D721Med (cell line): ENCODE measurements at regions not wholly inside any gene's neighbourhood (a gene's known extent, or its start where the extent isn't known, plus 50 kb on each side); places are given as distances from the start of the nearest gene placed in this dataset.
"Not testable (repeated sequence)": the region's sequence is repeated elsewhere in the genome, so short reads cannot be mapped to it uniquely, and the experiment has no call there.

Experiments
- DNase-seq: peaks from one replicate; pipeline ENCODE4 v3.0.0; 2011; ENCODE audit warnings: low spot score; ENCODE audit not compliant: insufficient read length
- FAIRE-seq: peaks from 2 replicates; lab custom pipeline; 2011; peaks lifted over from hg19 to GRCh38; lab: Jason Lieb, UNC
- TF ChIP-seq, protein P1 (sequence below): IDR thresholded peaks from 2 replicates; pipeline ENCODE4 v1.5.1; 2012; ENCODE audit warnings: mild to moderate bottlenecking, control low read depth; ENCODE audit not compliant: insufficient read depth; ENCODE audit errors: missing control alignments

DNA sequence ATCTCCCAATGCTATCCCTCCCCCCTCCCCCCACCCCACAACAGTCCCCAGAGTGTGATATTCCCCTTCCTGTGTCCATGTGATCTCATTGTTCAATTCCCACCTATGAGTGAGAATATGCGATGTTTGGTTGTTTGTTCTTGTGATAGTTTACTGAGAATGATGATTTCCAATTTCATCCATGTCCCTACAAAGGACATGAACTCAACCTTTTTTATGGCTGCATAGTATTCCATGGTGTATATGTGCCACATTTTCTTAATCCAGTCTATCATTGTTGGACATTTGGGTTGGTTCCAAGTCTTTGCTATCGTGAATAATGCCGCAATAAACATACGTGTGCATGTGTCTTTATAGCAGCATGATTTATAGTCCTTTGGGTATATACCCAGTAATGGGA lies 106.1 kb downstream of the FOXD4L6 start:
- DNase-seq, FAIRE-seq: not testable (repeated sequence)

DNA sequence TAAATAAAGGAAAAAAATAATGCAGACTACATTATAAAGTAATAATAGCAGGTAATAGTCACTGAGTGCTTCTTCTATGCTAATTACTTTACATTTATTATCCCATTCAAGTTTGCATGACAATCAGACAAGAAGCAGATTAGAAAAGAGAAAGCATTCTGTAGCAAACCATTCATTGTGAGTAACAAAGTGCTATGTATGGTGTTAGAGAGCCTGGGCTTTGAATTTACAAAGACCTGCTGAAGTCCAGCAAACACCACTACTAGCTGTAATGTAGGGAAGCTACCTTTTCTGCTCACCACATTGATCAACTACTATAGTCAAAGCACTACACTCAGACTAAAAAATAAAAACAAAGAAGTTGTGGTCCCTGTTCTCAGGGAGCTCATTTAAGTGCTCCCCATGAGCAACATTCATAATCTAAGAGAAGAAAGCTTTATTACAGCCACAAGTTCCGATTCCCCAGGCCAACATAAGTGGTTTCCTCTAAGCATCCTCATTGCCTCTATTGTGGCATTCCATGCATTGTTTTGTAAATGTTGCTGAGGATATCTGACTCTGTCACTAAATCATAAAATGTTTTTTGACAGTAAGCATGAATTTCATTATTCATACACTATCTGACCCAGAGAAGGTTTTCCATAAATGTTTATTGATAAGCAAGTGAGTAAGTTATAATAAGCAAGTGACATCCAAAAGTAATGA lies 108.5 kb downstream of the FOXD4L6 start:
- DNase-seq, FAIRE-seq: not testable (repeated sequence)

DNA sequence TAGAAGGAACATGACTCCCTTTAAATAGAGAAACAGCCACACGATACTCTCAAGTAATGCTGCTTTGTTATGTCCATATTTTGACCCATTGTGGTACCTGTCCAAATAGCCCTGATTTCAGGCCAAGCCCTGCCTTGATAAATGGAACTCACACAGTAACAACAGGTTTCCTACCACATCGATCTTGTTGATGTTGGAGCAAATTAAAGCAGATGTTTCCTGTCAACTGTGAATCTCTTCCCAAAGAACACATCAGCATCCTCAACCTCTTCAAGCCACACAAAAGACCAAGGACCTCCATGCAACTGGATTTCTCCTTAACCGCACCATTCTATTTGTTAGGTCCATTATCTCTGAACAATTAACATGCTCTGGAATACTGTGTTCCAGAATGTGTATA lies 109.5 kb downstream of the FOXD4L6 start:
- not testable (repeated sequence) for DNase-seq

DNA sequence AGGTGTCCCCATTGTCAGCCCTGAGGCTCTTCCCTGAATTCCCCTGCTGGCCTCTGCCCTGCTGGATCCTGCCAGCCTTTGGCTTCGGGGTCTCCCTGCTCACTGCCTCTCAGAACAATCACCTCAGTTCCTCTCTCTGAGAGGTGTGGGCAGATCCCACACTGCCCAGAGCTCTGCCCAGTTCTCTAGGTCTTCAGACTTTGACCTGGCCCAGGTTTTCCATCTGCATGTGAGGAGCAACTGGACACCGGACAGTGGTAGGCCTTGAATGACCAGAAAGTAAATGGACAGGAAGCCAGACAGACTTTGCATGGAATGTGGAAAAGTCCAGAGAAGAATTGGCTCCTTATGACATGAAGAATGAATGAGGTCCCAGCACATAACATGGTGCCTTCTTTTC lies 111.8 kb downstream of the FOXD4L6 start:
- not testable (repeated sequence) for FAIRE-seq, DNase-seq

More for the DNA sequence above, 109.5 kb downstream of the FOXD4L6 start:
- FAIRE-seq: not testable (repeated sequence)

DNA sequence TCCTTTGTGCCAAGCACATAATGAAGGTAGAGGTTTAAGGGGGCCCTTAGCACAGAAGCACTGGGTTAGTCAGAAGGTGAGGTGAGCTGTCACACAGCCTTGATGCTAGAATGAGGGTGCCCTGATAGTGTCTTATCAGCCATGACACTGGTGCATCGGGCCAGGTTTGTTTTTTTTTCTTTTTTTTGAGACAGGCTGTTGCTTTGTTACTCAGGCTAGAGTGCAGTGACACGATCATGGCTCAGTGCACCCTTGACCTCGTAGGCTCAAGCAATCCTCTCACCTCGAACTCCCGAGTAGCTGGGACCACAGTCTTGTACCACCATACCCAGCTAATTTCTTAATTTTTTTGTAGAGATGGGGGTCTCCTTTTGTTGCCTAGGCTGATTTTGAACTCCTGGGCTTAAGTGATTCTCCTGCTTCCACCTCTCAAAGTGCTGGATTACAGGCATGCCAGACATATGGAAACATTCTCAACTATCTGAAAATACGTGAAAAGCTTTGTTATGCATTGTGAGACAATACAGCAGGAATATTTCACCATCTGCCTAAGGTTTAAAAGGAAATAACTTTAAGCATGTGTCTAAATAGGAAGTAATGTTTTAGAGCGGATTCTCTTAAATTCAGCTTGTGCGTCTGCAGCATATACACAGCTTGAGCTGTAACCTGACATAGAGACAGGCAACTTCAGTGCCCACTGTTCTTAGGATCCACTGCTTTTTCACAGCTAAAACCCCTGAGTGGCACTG lies 128.4 kb downstream of the FOXD4L6 start:
- not testable (repeated sequence) for FAIRE-seq, DNase-seq

DNA sequence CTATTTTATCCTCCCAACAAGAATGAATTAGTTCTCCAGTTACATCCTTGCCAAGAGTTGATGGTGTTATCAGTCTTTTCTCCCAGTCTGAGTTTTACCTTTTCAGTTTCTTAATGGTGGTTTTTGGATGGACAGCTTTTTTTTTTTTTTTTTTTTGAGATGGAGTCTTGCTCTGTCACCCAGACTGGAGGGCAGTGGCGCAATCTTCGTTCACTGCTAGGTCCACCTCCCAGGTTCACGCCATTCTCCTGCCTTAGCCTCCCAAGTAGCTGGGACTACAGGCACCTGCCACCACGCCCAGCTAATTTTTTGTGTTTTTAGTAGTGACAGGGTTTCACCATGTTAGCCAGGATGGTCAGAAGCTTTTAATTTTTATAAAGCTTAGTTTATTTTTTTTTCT lies 133.0 kb downstream of the FOXD4L6 start:
- DNase-seq, FAIRE-seq: not testable (repeated sequence)

DNA sequence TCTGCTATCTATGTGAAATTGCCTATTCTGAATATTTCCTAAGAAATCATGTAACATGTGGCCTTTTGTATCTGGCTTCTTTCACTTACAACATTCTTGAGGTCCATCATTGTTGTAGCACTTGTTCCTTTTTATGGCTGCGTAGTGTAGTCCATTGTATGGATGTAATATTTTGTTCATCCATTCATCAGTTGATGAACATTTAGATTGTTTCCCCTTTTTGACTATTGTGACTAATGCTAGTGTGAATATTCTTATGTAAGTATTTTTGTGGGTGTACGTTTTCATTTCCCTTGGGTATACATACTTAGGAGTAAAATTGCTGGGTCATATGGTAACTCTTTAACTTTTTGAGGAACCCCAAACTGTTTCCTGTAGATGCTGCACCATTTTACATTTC lies 134.6 kb downstream of the FOXD4L6 start:
- DNase-seq, FAIRE-seq: not testable (repeated sequence)

DNA sequence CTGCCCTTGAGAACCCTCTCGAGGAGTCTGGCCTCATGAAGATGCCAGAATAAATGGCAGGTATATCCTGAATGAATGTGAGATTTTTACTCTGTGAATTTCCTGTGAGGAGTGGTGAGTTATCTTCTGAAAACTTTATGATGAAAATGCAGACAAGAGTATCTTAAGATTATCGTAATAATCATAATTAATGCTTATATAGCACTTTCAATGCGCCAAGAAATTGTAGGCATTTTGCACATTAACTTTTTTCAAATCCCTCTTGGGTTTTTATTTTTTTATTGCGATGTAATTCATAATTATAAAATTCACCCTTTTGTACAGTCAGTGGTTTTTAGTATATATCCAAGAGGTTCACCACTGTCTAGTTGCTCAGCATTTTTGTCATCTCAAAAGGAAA lies 135.1 kb downstream of the FOXD4L6 start:
- not testable (repeated sequence) for FAIRE-seq, DNase-seq

DNA sequence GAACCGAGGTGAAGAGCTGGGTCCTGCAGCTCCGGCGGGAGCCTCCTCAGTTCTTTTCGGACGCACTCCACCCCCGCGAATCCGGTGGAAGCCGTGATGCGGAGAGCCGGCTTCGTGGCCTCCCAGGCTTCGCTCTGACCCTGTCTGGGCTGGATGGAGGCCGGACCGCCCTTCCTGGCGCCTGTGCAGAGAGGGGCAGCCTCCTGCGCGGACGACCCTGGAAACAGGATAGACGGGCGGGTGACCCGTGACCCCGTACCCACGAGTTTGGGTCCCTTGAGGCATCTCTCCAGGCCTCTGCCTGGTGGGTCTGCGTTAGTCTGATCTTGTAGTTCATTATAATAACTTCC lies 136.0 kb downstream of the FOXD4L6 start:
- not testable (repeated sequence) for FAIRE-seq, DNase-seq

DNA sequence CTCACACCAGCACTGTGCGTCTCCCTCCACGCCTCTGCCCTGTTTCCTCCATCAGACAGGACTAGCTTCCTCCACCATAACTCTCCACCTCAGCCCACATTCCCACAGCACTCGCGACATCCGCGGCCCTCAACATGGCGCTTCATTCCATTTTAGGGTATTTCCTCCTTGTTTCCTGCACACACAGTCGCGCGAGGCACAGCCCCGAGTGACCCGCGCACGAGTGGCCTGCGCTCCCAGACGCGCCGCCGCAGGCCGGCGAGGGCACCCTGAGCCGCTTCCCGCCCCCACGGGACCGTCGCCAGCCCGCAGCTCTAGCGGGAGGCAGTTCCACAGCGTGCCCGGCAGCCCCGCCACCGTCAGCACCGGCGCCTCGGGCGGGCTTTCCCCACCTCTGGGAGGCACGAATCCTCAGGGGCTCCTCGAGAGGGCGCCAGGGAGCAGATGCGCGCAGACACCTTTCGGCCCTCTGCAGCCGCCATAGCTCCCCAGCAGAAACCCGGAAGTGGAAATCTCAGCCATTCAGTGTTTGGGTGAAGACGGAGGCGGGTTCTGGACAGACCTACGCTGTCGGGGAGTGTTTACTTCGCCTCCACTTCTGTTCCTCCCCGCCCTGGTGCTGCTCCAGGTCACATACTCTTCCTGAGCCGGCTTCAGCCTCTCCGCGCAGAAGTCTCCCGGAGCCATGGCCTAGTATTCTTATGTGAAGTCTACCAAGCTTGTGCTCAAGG lies 136.6 kb downstream of the FOXD4L6 start:
- TF ChIP-seq, protein P1, sequence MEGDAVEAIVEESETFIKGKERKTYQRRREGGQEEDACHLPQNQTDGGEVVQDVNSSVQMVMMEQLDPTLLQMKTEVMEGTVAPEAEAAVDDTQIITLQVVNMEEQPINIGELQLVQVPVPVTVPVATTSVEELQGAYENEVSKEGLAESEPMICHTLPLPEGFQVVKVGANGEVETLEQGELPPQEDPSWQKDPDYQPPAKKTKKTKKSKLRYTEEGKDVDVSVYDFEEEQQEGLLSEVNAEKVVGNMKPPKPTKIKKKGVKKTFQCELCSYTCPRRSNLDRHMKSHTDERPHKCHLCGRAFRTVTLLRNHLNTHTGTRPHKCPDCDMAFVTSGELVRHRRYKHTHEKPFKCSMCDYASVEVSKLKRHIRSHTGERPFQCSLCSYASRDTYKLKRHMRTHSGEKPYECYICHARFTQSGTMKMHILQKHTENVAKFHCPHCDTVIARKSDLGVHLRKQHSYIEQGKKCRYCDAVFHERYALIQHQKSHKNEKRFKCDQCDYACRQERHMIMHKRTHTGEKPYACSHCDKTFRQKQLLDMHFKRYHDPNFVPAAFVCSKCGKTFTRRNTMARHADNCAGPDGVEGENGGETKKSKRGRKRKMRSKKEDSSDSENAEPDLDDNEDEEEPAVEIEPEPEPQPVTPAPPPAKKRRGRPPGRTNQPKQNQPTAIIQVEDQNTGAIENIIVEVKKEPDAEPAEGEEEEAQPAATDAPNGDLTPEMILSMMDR: peak; percentile 74
- not testable (repeated sequence) for FAIRE-seq
- peak; percentile 23 for DNase-seq

DNA sequence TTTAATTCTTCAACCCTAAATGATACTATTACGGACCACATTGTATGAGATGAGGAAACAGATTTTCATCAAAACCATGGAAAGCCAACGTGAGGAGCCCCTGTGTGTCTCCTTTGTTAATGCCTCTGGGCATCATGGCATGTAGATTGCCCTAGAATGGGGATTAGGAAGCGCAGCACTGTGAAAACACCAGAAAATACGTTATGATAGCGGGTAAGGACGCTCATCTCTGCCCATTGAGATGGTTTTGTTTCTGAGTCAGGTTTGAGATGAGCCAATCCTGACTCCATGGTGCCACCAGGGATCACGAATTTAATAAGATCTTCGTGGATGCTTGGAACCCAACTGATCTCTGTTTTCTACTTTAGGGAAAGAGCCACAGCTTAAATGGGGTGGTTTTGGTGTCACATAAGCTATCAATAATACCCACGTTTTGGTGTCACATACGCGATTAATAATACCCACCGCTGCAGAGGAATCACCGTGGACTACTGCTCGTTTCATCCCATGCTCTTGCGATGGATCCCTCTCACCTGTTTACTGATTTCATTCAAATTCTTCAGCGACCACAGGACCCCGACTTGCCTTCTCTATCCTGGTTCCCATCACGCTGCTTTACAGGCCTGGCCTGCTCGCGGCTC lies 137.3 kb downstream of the FOXD4L6 start:
- DNase-seq, FAIRE-seq: not testable (repeated sequence)

DNA sequence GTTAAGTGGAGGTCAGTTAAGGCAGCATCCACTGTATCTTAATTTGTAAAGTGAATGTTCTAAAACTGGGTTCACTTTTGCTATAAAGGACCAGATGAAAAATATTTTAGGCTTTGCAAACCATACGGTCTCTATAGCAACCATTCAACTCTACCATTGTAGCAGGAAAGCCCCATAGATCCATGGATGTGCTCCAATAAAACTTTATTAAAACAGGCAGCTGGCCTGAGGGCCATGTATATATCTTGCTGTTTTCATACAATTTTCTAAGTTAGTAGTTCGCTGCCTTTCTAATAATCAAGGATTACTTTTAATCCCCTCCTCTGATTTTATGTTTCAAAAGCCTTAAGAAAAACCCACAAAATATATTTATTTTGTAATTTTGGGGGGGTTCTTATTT lies 142.1 kb downstream of the FOXD4L6 start:
- DNase-seq, FAIRE-seq: not testable (repeated sequence)

DNA sequence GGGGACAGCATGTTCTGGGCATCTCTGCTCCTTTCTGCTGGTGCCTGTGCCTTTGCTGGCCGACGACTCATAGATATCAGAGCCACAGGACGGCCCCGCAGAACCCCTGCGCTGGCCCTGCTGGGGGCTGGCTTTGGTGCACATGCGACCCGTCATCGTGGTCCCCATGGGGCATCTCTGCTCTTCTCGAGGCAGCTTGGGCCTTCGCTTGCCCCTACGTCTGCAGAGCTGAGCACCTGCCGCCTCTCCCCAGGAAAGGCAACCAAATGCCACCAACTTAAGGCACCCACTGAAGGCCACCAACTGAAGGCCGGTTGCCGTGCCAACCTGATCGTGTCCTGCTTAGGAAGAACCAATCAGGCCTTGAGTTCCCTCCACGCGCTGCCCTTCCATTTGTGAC lies 153.1 kb downstream of the FOXD4L6 start:
- DNase-seq, FAIRE-seq: not testable (repeated sequence)

DNA sequence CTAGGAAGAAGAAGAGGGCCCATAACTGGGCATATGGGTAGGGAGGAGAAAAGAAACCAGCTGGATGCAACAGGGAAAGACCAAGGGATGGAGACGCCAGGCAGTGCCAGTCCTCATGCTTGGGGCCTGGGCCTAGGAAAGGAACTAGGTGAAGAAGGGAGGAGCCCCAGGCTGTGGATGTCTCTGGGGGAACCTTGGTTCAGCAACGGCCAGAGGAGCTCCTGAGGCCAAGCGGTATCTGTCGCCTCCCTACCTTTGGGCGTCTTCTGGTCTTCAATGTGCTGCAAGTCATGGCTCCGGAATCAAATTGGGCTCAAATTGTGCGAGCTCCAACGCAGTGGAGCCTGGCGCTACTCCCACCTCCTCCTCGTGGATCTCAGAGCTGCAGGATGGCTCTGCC lies 153.6 kb downstream of the FOXD4L6 start:
- not testable (repeated sequence) for DNase-seq, FAIRE-seq

DNA sequence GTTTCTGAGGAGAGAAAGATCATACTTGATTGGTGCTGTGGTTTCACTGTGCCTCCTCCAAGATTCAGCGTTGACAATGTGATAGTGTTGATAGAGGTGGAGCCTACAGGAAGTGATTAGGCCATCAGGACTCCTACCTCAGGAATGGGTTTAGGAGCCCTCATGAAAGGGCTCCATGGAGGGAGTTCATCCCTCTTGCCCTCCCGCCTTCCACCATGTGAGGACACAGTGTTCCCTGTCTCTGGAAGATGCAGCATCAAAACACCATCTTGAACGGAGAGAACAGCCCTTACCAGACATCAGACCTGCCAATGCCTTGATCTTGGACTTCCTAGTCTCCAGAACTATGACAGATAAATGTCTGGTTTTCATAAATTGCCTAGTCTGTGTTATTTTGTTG lies 156.7 kb downstream of the FOXD4L6 start:
- not testable (repeated sequence) for FAIRE-seq, DNase-seq

DNA sequence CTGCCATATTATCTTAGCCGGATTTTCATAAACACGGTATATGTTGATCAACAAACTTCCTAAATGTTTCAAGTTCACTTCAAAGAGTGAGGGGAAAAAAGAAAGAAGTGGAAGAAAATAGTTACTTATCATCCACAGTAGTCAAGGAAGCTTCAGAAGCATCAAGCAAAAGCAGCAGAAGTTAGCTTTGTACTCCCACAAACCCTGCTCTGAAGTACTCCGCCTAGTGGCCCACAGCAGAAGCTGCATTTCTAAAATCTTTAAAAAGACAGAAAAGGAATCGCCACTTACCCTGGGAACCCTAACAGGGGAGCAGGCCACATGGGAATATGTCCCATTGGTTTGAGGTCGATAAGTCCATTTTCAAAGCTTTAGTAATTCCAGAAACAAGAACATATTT lies 158.1 kb downstream of the FOXD4L6 start:
- not testable (repeated sequence) for DNase-seq, FAIRE-seq

DNA sequence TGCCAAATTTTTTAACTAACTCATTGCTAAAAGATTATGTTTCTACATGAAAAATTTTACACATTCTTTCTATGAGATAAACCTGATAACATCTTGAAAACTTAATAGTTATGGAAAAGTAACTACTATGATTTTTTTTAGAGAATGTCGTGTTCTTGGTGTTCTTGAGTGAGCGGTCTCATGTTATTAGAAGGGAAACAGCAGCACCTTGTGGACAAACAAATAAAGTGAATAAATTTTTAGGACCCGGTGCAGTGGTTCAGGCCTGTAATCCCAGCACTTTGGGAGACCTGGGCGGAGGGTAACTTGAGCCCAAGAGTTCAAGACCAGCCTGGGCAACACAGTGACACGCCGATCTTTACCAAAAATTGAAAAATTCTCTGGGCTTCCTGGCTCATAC lies 166.0 kb downstream of the FOXD4L6 start:
- FAIRE-seq, DNase-seq: not testable (repeated sequence)

DNA sequence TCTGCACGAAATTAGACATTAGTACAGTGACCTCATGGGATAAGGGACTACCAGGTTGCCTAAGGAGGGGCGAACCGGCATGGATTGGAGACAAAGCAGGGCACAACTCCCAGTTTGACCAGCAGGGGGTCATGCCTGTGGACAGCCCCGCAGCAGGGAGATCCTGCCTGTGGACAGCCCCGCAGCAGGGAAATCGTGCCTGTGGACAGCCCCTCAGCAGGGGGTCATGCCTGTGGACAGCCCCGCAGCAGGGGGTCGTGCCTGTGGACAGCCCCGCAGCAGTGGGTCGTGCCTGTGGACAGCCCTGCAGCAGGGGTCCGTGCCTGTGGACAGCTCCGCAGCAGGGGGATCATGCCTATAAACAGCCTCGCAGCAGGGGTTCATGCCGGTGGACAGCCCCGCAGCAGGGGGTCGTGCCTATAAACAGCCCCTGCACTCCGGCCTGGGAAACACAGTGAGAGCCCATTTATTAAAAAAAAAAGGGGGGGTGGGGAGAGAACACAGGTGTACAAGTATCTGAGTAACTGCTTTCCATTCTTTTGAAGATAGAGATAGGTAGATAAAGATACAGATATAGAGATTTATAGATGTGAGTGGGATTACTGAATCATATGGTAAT lies 176.5 kb downstream of the FOXD4L6 start:
- DNase-seq: not testable (repeated sequence)

More for the DNA sequence above, 176.5 kb downstream of the FOXD4L6 start:
- FAIRE-seq: not testable (repeated sequence)
